ENCODE measurements at regions not wholly inside any gene's neighbourhood (a gene's known extent, or its start where the extent isn't known, plus 50 kb on each side); places are given as distances from the start of the nearest gene placed in this dataset.
"Not testable (repeated sequence)": the region's sequence is repeated elsewhere in the genome, so short reads cannot be mapped to it uniquely, and the experiment has no call there.

DNA sequence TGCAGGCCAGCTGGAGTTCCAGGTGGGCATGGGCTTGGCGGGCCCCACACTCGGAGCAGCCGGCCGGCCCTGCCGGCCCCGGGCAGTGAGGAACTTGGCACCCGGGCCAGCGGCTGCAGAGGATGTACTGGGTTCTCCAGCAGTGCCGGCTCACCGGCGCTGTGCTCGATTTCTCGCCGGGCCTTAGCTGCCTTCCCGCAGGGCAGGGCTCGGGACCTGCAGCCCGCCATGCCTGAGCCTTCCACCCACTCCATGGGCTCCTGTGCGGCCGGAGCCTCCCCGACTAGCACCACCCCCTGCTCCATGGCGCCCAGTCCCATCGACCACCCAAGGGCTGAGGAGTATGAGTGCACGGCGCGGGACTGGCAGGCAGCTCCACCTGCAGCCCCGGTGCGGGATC is 89.2 kb upstream of the PIK3C3 start:
- TF ChIP-seq, protein P1, sequence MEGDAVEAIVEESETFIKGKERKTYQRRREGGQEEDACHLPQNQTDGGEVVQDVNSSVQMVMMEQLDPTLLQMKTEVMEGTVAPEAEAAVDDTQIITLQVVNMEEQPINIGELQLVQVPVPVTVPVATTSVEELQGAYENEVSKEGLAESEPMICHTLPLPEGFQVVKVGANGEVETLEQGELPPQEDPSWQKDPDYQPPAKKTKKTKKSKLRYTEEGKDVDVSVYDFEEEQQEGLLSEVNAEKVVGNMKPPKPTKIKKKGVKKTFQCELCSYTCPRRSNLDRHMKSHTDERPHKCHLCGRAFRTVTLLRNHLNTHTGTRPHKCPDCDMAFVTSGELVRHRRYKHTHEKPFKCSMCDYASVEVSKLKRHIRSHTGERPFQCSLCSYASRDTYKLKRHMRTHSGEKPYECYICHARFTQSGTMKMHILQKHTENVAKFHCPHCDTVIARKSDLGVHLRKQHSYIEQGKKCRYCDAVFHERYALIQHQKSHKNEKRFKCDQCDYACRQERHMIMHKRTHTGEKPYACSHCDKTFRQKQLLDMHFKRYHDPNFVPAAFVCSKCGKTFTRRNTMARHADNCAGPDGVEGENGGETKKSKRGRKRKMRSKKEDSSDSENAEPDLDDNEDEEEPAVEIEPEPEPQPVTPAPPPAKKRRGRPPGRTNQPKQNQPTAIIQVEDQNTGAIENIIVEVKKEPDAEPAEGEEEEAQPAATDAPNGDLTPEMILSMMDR (conservative IDR thresholded peaks at IDR 0.05; ENCODE audit: low read depth, low read length) = not testable (repeated sequence)
- TF ChIP-seq EZH2phosphoT487 (IDR thresholded peaks at IDR 0.05; ENCODE audit: borderline replicate concordance, low read length) = not testable (repeated sequence)
